HG02885 (cell line): ENCODE measurements at regions not wholly inside any gene's neighbourhood (a gene's known extent, or its start where the extent isn't known, plus 50 kb on each side); places are given as distances from the start of the nearest gene placed in this dataset.
"Not testable (repeated sequence)": the region's sequence is repeated elsewhere in the genome, so short reads cannot be mapped to it uniquely, and the experiment has no call there.

Experiments used
- ATAC-seq: cut with Tn5 transposase; IDR thresholded peaks from one replicate; pipeline ENCODE4 v1.9.1; 2021; ENCODE audit warnings: mild to moderate bottlenecking; ENCODE audit not compliant: unreplicated experiment, poor library complexity

GRCh38 chr10:8365935-8366911, 311.7 kb downstream of the GATA3 start:
- ATAC-seq = no peak

- ATAC-seq = not testable (repeated sequence)
Measured at GRCh38 chr10:8367672-8368411, 313.4 kb downstream of the GATA3 start.

DNA sequence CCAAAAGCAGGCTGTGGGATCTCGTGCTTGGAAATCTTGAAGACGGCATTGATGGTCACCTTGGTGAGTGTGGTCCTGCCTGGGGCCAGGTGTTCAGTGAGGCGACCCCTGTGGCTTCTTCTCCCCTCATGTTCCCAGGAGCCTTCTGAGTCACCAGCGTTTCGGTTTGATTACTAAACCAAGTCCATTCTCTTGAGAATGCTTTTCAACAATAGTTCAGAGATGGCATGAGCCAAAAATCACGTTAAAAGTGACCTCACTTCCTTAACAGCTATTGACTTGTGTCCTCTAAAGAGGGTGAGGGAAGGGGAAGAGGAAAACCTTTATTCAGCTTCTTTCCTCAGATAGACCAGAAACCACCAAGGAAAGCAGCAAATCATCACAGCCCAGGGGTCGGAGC, 315.2 kb downstream of the GATA3 start:
- peak; percentile 88 for ATAC-seq

GRCh38 chr10:8374334-8374733, 319.8 kb downstream of the GATA3 start:
- no peak for ATAC-seq

DNA sequence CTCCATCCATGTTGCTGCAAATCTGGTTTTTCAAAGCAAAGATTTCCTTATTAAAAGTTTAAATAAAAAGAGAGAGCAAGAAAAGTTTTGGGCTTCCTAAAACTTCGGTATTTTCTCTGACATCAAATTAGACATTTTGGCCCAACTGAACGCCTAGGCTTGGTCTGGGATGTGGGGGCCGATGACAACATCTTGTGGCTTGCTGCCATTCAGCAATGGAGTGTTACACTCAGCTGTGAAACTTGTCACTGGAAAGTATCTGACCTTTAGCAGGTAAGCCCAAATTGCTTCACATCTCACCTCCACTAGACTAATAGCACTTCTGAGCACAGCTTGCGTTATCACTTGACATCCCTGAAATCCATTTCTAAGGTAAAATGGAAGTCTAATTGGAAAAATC, 320.6 kb downstream of the GATA3 start:
- ATAC-seq = no peak

DNA sequence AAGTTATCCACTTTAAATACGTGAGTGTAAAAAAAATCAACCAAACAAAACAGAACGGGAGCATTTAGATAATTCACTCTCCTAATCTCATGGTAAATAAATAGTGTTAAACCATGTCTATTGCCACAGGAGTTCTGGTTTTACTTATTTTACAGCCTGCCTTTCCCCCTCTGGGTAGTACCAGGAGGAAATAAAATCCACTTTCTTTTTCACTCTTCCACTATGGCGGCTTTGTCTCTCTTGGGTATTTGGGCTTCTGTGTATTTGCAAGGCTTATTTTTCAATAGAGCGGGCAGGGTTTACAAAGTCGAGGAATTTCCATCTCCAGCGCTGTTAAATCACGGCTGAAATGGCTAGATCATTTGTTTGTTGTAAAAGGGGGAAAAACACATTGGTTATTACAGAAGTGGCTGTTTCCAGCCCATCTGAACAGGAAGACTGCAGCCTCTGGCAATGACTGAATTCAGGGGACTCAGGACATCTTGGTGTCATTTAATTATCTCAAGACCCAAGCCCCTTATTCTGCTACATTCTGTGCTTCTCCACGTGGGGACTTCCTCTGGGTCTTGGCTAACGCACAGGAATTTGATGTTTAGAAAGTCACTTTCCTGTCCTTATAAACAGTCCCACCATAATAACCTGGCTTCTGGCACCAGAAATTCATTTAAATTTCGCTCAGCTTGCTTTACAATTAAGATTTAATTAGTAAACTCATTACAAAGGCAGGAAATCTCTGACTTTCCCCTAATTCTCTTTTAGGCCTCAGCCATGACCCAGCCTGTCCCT, 323.9 kb downstream of the GATA3 start:
- no peak for ATAC-seq

GRCh38 chr10:8379906-8380832, 325.7 kb downstream of the GATA3 start:
- no peak for ATAC-seq

GRCh38 chr10:8380833-8381496, 326.5 kb downstream of the GATA3 start:
- no peak for ATAC-seq

DNA sequence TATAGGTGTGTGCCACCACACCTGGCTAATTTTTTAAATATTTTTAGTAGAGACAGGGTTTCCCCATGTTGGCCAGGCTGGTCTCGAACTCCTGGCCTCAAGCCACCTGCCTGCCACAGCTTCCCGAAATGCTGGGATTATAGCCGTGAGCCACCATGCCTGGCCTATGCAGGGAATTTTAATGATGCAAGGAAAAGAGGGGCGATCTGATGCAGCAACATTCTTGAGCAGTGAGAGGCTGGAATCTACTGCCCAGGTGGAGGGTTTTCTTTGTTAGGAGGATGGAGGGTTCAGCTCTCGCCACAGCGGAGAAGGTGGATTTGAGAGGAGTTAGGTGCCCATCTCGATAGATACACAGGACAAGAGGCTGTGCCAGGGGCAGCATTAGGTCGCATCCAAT, 332.3 kb downstream of the GATA3 start:
- ATAC-seq = no peak

DNA sequence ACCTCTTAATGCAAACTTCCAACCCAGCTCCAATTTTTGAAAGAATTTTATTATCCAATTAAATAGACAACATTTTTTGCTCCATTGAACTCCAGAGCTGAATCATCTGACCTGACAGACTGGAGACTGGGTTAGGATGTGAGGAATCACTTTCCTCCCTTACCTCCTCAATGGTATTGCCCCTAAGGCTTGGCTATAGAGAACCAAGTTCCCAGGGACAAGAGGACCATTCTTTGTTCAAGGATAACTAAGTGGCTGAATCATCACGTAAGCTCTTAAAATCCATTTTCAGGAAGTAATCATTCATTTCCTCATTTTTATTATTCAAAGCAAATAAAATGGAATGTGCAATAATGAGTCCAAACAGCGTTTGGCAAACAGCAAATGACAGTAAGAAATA, 335.1 kb downstream of the GATA3 start:
- ATAC-seq = no peak

GRCh38 chr10:8392216-8392615, 337.7 kb downstream of the GATA3 start:
- ATAC-seq = no peak

GRCh38 chr10:8393531-8393930, 339.0 kb downstream of the GATA3 start:
- no peak for ATAC-seq

- no peak for ATAC-seq
Measured at GRCh38 chr10:8396675-8397074, 342.2 kb downstream of the GATA3 start.

DNA sequence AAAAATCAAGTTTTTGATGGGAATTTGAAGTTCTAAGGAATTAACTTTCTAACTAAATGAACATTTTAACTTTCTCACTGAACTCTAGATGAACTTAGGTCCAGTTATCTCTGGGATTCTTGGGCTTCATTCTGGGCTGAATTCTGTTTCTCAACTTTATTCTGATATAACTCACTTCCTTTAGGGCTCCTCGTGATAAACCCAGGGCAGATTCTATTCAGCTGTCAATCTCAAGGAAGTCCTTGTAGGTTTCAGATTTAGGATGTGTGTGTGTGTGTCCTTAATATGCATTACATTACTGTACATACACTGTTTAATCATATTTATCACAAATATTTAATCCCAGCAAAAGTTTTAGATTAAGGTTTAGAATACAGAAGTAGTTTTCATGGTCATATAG, 344.3 kb downstream of the GATA3 start:
- ATAC-seq = no peak

- no peak for ATAC-seq
Measured at GRCh38 chr10:8400151-8400550, 345.7 kb downstream of the GATA3 start.

- no peak for ATAC-seq
Measured at GRCh38 chr10:8400892-8401291, 346.4 kb downstream of the GATA3 start.

DNA sequence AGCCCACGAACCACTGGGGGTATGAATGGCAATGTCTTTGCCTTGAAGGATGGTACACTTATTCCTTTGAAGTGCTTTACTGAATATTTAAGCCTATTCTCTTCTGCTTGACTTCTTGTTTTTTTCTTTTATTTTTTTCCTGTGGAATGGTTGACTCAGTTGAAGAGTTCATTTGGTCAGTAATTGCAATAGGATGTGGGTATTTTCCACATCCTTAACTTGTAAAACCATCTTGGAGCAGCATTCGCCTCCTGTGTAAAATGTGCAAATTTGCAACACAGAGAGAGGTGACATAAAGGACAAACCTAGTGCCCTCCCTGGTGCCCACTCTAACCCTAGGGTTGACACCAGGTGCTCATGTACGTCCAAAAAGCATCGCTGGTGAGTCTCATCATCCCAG, 347.0 kb downstream of the GATA3 start:
- no peak for ATAC-seq

- no peak for ATAC-seq
Measured at GRCh38 chr10:8402576-8402975, 348.1 kb downstream of the GATA3 start.

DNA sequence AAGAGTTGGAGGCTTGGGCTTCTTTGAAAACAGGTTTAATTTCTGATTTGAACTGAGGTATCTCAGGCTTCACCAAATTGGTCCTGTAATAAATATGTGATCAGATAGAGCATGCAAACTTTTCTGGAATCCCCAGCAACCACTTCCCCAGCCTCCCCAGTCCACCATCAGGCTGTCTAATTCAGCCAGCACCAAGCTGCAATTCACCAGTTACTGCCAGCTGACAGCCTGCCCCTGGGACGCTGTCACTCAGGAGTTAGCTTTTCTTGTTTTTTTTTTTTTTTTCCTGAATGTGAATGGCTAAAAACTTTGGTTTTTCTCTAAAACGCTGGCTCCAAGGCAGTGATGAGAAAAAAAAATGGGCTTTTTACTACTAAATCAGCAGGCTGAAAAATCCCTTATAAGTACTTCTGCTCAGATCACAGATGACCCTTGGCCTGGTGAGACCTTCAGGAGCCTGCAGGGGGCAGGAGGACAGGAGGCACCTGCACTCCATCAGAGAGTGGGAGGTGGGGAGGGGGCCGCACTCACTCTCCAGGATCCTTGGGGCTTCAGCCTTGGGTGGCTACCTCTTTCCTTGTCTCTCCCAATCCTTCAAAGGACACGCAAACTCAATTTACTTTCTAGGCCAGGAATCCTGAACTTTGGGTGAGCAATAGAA, 349.4 kb downstream of the GATA3 start:
- ATAC-seq = no peak
